HFF-Myc (cell line): ENCODE measurements at regions not wholly inside any gene's neighbourhood (a gene's known extent, or its start where the extent isn't known, plus 50 kb on each side); places are given as distances from the start of the nearest gene placed in this dataset.
A peak's percentile ranks its signal among the peaks of the same experiment; 100 is the strongest.

ENCODE experiments used
- DNase-seq: peaks from one replicate; pipeline ENCODE4 v3.0.0-alpha.2; 2011; ENCODE audit warnings: low read depth; ENCODE audit errors: extremely low read depth
- H3K4me3 ChIP-seq: replicated peaks from 2 replicates; pipeline ENCODE4 v1.5.1; 2011; ENCODE audit warnings: low read depth, mild to moderate bottlenecking, control low read depth, low read length
- TF ChIP-seq, protein P1 (sequence below): IDR thresholded peaks from 2 replicates; pipeline ENCODE4 v1.5.1; 2012; ENCODE audit warnings: mild to moderate bottlenecking, low read depth, low read length, control low read depth; ENCODE audit errors: missing control alignments

DNA sequence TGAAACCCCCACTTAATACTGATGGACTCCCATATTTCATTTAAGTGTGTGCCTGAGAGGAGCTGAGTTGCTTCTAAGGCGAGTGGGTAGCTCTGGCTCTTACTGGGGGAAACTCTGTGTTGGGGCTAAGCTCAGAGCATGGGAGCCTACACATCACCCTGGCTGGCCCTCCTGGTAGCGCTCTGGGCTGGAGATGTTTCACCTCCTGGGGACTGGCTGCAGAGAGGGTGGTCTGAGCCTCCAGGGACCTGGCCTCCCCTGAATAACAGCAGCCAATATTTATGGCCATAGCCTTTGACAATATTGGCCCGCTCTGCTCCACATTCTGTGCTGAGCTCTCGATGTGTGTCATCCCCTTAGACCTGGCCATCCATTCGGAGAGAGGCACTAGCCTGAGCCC is 316.5 kb downstream of the ZNF536 start:
- TF ChIP-seq, protein P1, sequence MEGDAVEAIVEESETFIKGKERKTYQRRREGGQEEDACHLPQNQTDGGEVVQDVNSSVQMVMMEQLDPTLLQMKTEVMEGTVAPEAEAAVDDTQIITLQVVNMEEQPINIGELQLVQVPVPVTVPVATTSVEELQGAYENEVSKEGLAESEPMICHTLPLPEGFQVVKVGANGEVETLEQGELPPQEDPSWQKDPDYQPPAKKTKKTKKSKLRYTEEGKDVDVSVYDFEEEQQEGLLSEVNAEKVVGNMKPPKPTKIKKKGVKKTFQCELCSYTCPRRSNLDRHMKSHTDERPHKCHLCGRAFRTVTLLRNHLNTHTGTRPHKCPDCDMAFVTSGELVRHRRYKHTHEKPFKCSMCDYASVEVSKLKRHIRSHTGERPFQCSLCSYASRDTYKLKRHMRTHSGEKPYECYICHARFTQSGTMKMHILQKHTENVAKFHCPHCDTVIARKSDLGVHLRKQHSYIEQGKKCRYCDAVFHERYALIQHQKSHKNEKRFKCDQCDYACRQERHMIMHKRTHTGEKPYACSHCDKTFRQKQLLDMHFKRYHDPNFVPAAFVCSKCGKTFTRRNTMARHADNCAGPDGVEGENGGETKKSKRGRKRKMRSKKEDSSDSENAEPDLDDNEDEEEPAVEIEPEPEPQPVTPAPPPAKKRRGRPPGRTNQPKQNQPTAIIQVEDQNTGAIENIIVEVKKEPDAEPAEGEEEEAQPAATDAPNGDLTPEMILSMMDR, result no peak
- H3K4me3 ChIP-seq, result no peak overlapping the region
- no peak for DNase-seq

DNA sequence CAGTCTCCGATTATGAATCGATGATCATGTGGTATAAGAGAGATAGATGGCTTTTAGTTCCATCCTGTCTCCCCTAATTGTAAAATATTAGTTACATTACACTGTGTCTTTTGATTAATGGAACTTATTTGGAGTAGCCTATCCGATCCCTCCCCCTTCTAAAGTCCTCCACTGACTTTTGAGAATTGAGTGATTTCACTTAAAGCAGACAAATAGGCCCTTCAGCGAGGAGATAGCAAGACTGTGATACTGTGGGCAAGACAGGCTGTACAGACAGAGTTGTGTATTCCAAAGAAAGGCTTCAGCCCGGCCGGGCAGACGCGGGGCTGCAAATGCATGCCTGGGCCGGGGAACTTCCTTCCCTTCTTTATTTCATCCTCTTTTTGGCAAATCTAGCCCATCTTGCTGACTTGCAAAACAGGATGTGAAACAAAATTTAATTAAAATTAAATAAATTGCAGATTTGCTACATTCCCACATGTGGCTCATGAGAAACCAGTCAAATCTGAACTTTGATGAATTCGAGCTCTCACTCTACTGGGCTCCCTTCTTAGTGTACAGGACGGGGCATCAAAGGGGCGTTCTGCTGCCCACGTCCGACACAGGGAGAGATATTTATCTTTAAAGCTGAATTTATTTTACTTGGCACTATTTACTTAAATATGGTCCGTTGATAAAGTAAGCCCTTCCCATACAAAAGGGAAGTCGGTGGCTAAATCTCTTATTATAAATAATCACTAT is 314.8 kb downstream of the ZNF536 start:
- DNase-seq, result no peak
- TF ChIP-seq, protein P1, result no peak
- no peak overlapping the region for H3K4me3 ChIP-seq

- DNase-seq, result no peak
- TF ChIP-seq, protein P1, result peak; percentile 5
- H3K4me3 ChIP-seq, result no peak overlapping the region
Measured at GRCh38 chr19:30686176-30686820, 314.1 kb downstream of the ZNF536 start.

- H3K4me3 ChIP-seq, result no peak overlapping the region
- TF ChIP-seq, protein P1, result no peak
- DNase-seq, result no peak
Measured at GRCh38 chr19:30685426-30686000, 313.3 kb downstream of the ZNF536 start.

GRCh38 chr19:30684613-30685012 is 312.4 kb downstream of the ZNF536 start:
- TF ChIP-seq, protein P1, result no peak
- no peak for DNase-seq

DNA sequence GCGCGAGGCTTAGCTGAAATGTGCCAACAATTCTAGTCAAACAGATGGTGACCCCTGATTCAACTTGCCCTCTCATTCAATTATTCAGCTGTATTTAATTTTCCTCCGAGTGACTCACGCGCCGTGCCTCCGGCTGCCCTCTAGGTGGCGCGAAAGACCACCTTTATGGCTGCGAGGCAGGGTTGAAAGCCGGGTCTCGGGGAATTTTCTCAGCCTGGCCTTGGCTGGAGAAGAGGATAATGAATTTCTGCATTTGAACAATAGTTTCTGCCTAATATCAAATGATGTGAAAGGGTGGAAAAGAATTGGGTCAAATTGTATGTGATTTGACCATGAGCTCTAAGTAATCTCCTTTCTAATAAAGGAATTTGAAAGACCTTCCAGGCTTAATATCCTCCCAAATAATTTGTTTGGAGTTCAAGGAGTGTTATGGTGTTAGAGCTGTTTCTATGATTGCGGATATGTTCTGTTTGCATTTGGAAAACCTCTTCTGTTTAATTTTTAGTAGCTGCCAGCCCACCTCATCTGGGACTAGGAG is 310.9 kb downstream of the ZNF536 start:
- TF ChIP-seq, protein P1, result peak; percentile 87
- DNase-seq, result peak; percentile 77
- no peak overlapping the region for H3K4me3 ChIP-seq

More at GRCh38 chr19:30684613-30685012, 312.4 kb downstream of the ZNF536 start:
- H3K4me3 ChIP-seq, result no peak overlapping the region
